Uterus (tissue), 3 donors: ENCODE measurements at regions not wholly inside any gene's neighbourhood (a gene's known extent, or its start where the extent isn't known, plus 50 kb on each side); places are given as distances from the start of the nearest gene placed in this dataset.

Source experiments
- DNase-seq, 2 donors: peaks; one replicate each; pipeline ENCODE4 v3.0.0-alpha.2; 2019 to 2020
- H3K27ac ChIP-seq, 2 donors: fragments of 200-600 bp; sonication (generic); 1 replicate in 1 of 2; 2 replicates in 1 of 2; pipeline ENCODE4 v1.5.1; 2016 to 2018
- H3K27me3 ChIP-seq, 2 donors: fragments of 200-600 bp; sonication (generic); one replicate each; pipeline ENCODE4 v1.5.1; 2018 to 2019; ENCODE audit warnings: control low read depth in 1 of 2
- H3K36me3 ChIP-seq, 2 donors: fragments of 200-600 bp; sonication (generic); one replicate each; pipeline ENCODE4 v1.5.1; 2019; ENCODE audit warnings: control low read depth in 1 of 2
- H3K4me1 ChIP-seq, 2 donors: fragments of 200-600 bp; sonication (generic); one replicate each; pipeline ENCODE4 v1.5.1; 2018 to 2019; ENCODE audit warnings: control low read depth in 1 of 2
- H3K4me3 ChIP-seq, 2 donors: fragments of 200-600 bp; sonication (generic); 1 replicate in 1 of 2; 2 replicates in 1 of 2; pipeline ENCODE4 v1.5.1; 2018 to 2019; ENCODE audit warnings: mild to moderate bottlenecking in 1 of 2
- H3K9me3 ChIP-seq, 2 donors: fragments of 200-600 bp; sonication (generic); one replicate each; pipeline ENCODE4 v1.5.1; 2019; ENCODE audit warnings: control low read depth in 1 of 2
- CTCF ChIP-seq, 4 experiments: fragments of 200-600 bp in 2 of 4; fragments of 450-650 bp in 2 of 4; sonication (generic) in 2 of 4; IDR thresholded peaks; one replicate each; pipeline ENCODE4 v1.5.1; 2016 to 2019; ENCODE audit warnings: antibody characterized with exemption in 4 of 4, mild to moderate bottlenecking in 2 of 4, moderate library complexity in 1 of 4
- POLR2A ChIP-seq, 2 donors: fragments of 450-650 bp; IDR thresholded peaks; one replicate each; pipeline ENCODE4 v1.6.1; 2016; ENCODE audit warnings: antibody characterized with exemption in 2 of 2, mild to moderate bottlenecking in 1 of 2, moderate library complexity in 1 of 2
- intact Hi-C: fragments of 100-400 bp; cut with DNase I; formaldehyde crosslinking; loops from one replicate; pipeline ENCODE4 v1.15.1; 2023; ENCODE audit warnings: low total_unique reads
- donor health status: DM: yes; HTN: yes; CAD: no.

- H3K27me3 ChIP-seq, result no peaks in the 10 kb centered on the region
- TF ChIP-seq POLR2A (IDR thresholded peaks at IDR 0.05) (no peak), CTCF (IDR thresholded peaks at IDR 0.05) (no peak)
- DNase-seq, result no peak
- intact Hi-C loops, result no loop called here
- no peaks in the 10 kb centered on the region for H3K36me3 ChIP-seq
- no peak overlapping the region for H3K4me3 ChIP-seq
- H3K9me3 ChIP-seq, result no peaks in the 10 kb centered on the region
- H3K27ac ChIP-seq, result no peak overlapping the region
- no peaks in the 10 kb centered on the region for H3K4me1 ChIP-seq
Observed at GRCh38 chr18:40531051-40531450, 1424.0 kb upstream of the PIK3C3 start.

- Histone ChIP-seq H3K4me3 (no peak overlapping the region), H3K27me3 (no peaks in the 10 kb centered on the region), H3K4me1 (no peaks in the 10 kb centered on the region), H3K9me3 (no peaks in the 10 kb centered on the region), H3K36me3 (no peaks in the 10 kb centered on the region), H3K27ac (no peak overlapping the region)
- intact Hi-C loops, result no loop called here
- no peak for DNase-seq
- TF ChIP-seq CTCF (IDR thresholded peaks at IDR 0.05) (no peak), POLR2A (IDR thresholded peaks at IDR 0.05) (no peak)
Observed at GRCh38 chr18:40529478-40529877, 1425.6 kb upstream of the PIK3C3 start.

- Histone ChIP-seq H3K4me3 (no peak overlapping the region), H3K4me1 (no peaks in the 10 kb centered on the region), H3K36me3 (no peaks in the 10 kb centered on the region), H3K27me3 (no peaks in the 10 kb centered on the region), H3K9me3 (no peaks in the 10 kb centered on the region), H3K27ac (no peak overlapping the region)
- intact Hi-C loops, result no loop called here
- no peak for DNase-seq
- TF ChIP-seq POLR2A (IDR thresholded peaks at IDR 0.05) (no peak), CTCF (IDR thresholded peaks at IDR 0.05) (no peak)
Observed at GRCh38 chr18:40524881-40525280, 1430.2 kb upstream of the PIK3C3 start.

GRCh38 chr18:40523287-40523686 lies 1431.7 kb upstream of the PIK3C3 start:
- no peak for DNase-seq
- no peaks in the 10 kb centered on the region for H3K27me3 ChIP-seq
- H3K4me1 ChIP-seq, result no peaks in the 10 kb centered on the region
- no peak overlapping the region for H3K4me3 ChIP-seq
- intact Hi-C loops, result no loop called here
- H3K9me3 ChIP-seq, result no peaks in the 10 kb centered on the region
- TF ChIP-seq CTCF (IDR thresholded peaks at IDR 0.05), result no peak
- no peak for TF ChIP-seq POLR2A (IDR thresholded peaks at IDR 0.05)
- no peaks in the 10 kb centered on the region for H3K36me3 ChIP-seq
- no peak overlapping the region for H3K27ac ChIP-seq

- Histone ChIP-seq H3K9me3 (no peaks in the 10 kb centered on the region), H3K27ac (no peak overlapping the region), H3K4me3 (no peak overlapping the region), H3K27me3 (no peaks in the 10 kb centered on the region), H3K4me1 (no peaks in the 10 kb centered on the region), H3K36me3 (no peaks in the 10 kb centered on the region)
- TF ChIP-seq POLR2A (IDR thresholded peaks at IDR 0.05), result no peak
- TF ChIP-seq CTCF (IDR thresholded peaks at IDR 0.05), result no peak
- no peak for DNase-seq
- intact Hi-C loops, result no loop called here
Observed at GRCh38 chr18:40501026-40501425, 1454.0 kb upstream of the PIK3C3 start.
